GM18505 (cell line): ENCODE measurements at regions not wholly inside any gene's neighbourhood (a gene's known extent, or its start where the extent isn't known, plus 50 kb on each side); places are given as distances from the start of the nearest gene placed in this dataset.

Source experiments
- ATAC-seq: cut with Tn5 transposase; IDR thresholded peaks from one replicate; pipeline ENCODE4 v1.9.1; 2021; ENCODE audit not compliant: unreplicated experiment
- POLR2A ChIP-seq: IDR thresholded peaks from 4 replicates; pipeline ENCODE4 v1.6.1; 2011; ENCODE audit warnings: borderline replicate concordance; ENCODE audit not compliant: insufficient read depth, insufficient read length; ENCODE audit errors: extremely low read depth

DNA sequence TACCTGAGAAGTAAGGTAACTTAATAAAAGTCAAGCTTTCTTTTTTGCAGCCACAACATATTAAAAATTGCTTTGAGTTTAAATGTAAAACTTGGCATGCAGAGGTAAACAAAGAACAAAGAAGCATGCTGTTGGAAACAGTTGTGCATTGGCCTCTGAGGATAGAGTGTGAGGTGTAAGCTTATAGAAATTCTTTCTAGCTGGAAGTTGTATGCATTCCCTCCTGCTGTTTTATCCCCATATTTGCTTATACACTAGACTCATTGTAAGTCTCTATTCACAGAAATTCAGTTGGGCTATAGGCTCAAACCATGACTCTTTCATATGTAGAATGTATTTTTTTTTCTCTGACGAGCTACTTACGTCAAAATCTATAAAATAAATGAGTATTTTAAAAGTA lies 316.3 kb downstream of the SLC6A15 start:
- TF ChIP-seq POLR2A = no peak
- ATAC-seq = no peak

DNA sequence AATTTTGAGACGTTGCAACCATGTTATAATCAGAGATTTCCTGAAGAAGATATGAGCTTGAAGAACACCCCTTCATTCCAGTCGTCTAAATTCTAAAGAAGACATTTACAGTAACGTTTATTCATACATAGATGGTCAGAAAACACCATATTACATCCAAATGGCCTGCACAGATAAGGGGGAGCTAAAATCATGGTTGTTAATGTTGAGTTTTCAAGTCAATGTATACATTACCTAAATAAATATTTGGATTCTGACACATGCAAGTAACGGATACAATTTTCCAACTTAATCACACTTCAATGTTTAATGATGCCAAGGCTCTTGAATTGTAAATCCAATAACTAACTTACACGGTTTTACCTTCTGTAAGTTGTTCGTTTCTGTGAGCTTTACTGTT lies 318.4 kb downstream of the SLC6A15 start:
- no peak for TF ChIP-seq POLR2A
- ATAC-seq = no peak

DNA sequence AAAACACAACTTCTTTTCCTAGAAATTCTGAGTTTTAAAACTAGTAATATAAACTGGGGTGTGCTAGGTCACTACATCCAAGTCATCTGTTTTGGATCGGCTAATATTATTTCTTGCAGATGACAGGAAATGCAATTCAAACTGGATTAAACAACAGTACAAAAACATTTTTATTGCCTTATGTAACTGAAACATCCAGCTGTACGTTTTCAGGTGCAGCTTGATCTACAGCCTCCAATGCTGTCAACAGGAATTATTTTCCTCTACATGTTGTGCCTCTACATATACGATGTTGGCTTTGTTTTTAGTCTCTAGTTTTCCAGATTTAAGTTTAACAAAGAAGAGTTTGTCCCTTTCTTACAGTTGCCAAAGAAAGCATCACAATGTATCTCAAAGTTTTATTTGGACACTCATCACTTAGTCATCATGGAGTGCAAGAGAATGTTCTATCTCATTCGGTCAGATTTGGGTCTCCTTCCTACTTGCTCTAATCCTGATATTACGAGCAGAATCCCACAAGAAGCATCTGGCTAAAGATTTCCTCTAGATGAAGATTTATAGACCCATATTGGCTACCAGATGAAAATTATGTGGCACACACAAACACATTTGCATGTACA lies 326.7 kb downstream of the SLC6A15 start:
- TF ChIP-seq POLR2A = no peak
- ATAC-seq = no peak

DNA sequence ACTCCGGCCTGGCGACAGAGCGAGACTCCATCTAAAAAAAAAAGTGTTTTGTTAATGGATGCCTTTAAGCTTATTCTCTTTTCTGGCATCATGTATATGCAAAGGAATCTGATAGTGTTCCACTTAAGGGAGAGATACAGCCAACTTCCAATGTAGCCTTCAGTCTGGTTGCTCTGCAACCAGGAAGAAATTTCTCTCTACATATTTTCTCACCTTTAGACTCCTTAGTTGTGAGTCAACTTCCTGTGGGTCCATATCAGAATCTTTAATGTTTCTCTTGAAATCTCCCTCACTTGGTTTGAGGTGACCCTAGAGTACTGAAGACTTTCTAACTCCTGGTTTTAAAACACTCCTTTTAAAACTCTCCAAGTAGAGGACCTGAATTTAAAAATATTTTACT lies 340.4 kb downstream of the SLC6A15 start:
- no peak for TF ChIP-seq POLR2A
- ATAC-seq = no peak

DNA sequence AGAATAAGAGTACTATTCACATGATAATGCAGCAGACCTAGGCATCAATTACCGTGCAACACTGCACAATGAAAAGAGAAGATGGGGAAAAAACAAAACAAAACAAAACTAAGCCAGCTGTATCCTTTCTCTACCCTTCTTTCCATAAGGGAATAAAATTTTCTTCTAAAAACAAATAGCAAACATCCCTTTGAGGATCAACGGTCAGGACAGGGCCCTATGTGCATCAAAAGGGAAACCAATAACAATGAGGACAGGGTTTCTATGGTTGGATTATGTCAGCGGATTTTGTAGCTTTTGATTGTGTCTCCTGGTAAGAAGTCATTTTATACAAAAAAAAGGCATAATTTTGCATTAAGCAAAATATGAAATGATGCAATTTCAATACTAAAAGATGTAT lies 350.3 kb downstream of the SLC6A15 start:
- no peak for ATAC-seq

DNA sequence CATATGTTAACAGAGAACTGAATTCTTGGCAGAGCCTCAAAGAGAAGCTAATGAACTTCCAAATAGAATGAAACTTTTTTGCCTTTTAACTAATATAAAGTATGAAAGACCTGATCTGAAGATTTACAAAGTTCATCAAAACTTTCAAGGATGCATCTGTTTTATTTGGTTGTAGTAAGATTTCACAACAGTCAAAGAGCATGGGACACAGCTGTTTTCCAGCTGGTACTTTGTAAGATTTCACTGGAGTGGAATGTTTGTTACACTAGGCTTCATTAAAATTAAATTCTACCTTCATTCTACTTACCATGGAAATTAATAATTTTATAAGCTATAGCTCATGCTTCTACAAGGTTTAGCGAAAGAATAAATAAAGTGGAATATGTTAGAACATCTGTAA lies 351.2 kb downstream of the SLC6A15 start:
- ATAC-seq = no peak
- TF ChIP-seq POLR2A = no peak

More for the DNA sequence above, 350.3 kb downstream of the SLC6A15 start:
- no peak for TF ChIP-seq POLR2A

DNA sequence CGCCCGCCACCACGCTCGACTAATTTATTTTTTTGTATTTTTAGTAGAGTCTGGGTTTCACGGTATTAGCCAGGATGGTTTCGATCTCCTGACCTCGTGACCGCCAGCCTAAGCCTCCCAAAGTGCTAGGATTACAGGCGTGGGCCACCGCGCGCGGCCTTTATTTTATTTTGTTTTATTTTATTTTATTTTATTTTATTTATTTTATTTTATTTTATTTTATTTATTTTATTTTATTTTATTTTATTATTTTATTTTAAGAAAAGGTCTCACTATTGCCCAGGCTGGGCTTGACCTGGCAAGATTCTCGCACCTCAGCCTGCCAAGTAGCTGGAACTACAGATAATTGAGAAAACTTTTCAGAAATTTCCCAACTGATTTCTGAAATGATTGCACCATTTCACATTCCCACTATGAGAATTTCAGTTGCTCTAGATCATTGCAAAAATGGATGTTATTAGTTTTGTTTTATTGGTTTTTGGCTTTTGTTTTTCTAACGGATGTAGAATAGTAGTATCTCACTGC lies 358.3 kb downstream of the SLC6A15 start:
- no peak for TF ChIP-seq POLR2A
- no peak for ATAC-seq

DNA sequence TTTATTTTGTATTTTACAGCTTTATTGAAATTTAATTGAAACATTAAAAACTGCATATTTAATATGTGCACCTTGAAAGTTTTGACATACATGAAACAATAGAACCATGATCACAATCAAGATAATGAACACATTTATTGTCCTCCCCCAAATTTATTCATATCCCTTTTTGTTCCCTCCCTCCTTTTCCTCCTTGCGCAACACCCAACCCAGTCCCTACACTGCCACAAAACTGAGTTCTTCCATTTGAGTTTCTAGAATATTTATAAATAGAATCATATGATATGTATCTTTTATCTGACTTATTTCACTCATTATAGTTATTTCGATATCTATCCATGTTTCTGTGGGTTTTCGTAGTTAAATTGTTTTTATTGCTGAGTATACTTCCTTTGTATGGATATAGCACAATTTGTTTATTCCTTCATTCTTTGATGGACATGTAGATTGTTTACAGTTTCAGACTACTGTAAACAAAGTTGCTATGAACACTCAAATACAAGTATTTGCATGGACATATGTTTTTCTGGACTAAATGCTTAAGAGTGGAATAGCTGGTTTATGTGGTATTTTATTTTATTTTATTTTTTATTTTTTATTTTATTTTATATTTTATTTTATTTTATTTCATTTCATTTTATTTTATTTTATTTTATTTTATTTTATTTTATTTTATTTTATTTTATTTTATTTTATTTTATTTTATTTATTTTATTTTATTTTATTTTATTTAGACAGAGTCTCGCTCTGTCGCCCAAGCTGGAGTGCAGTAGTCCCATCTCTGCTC lies 359.1 kb downstream of the SLC6A15 start:
- TF ChIP-seq POLR2A = no peak
- no peak for ATAC-seq

DNA sequence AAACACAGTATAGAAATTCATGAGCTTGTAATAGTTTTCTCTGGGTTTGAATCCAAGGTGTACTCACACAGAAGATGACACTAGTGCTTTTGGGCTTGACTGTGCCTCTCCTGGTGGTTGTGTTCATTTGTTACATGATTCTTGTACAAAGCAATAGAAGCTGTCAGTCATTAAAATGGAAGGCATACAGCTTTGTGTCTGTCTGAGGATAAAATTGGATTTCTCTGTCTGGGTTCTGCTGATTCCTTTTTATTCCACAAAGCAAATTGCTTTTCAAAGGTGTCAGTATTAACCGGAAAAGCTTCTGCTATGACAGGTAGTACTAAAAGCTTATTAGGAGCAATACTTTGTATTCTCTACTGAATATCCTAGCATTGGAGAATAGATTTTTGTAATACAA lies 361.2 kb downstream of the SLC6A15 start:
- TF ChIP-seq POLR2A = no peak
- no peak for ATAC-seq

DNA sequence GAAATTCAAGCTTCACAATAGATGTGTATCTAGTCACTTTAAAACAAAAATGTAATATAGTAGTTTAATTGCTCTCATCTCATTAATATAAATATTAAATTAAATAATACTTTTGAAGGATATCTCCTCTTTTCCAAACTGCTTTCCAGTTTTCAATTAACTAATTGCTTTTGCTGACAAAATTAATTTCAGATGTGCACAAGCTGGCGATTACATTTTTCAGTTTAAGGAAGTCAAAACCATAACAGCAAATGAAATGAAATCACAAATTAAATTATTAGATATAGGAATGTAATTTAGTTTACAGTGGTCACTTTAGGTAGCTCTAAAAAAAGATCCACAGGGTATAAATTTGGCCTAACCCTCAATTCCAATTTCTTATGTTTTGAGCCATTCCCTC lies 362.1 kb downstream of the SLC6A15 start:
- ATAC-seq = no peak
- no peak for TF ChIP-seq POLR2A

DNA sequence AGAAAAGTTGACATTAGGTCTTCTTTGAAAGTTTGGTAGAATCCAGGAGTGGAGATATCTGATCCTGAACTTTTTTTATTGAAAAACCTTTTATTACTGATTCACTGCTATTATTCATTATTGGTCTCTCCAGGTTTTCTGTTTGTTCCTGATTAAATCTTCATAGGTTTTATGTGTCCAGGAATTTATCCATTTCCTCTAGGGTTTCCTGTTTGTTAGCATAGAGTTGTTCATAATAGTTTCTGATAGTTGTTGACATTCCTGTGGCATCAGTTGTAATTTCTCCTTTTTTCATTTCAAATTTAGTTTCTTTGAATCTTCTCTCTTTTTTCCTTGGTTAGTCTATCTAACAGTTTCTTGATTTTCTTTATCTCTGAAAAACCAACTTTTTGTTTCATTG lies 370.3 kb downstream of the SLC6A15 start:
- TF ChIP-seq POLR2A = no peak
- no peak for ATAC-seq

DNA sequence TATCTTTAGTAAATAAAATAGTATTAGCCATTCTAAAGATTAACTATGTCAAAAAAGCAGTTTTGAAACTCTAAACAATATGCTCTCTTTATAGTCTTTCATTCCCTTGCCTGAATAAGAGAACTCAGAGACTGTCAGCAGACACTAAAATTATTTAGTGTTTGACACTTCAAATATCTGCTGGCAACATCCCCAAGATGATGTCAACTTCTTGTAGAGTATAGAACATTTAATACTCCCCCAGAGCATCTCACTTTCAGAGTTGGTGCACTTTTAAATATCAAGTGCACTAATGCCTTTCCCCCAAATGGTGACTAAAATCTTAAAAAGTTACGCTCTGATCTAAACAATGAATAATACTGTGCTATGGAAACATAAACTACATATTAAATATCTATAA lies 374.9 kb downstream of the SLC6A15 start:
- no peak for TF ChIP-seq POLR2A
- no peak for ATAC-seq

DNA sequence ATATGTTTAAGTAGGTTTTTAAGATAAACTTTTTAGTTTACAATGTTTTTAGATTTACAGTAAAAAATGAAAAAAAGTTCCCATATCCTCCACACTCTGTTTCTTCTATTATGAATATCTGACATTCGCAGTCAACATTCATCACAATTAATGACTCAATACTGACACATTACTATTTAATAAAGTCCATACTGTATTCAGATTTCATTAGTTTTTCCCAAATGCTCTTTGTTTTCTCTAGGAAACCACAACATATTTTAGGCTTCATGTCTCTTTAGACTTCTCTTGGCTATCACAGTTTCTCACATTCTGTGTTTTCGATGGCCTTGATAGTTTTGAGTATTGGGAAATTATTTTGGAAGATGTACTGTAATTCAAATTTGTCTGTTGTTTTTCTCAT lies 399.8 kb downstream of the SLC6A15 start:
- no peak for ATAC-seq
- TF ChIP-seq POLR2A = no peak

DNA sequence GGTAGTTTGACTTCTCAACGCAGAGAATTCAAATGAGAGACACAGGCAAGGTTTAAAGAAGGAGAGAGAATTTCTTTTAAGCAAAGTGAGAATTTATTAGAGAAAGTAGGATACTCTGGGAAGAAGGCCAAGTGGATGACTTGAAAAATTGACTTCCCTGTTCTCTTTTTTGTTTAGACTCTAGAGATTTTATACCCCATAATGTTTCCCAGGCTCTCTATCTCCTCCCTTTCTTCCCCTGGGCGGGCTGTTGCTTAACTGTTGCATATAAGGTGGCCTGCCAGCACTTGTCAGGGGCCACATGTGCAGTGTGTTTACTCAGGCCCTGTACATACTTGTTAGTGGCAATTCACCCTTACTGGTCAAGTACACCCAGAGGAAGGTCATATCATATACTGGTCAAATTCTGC lies 403.7 kb downstream of the SLC6A15 start:
- TF ChIP-seq POLR2A = no peak
- no peak for ATAC-seq
